Fibroblast of the aortic adventitia (primary cell): ENCODE measurements at regions not wholly inside any gene's neighbourhood (a gene's known extent, or its start where the extent isn't known, plus 50 kb on each side); places are given as distances from the start of the nearest gene placed in this dataset.

Experiments used
- DNase-seq: peaks from one replicate; pipeline ENCODE4 v3.0.0-alpha.2; 2010; ENCODE audit warnings: low read depth
- H3K4me3 ChIP-seq: 2 replicates; pipeline ENCODE4 v1.5.1; 2011; ENCODE audit warnings: low read depth, mild to moderate bottlenecking, control low read depth, low read length, moderate library complexity
- TF ChIP-seq, protein P1 (sequence below): IDR thresholded peaks from 2 replicates; pipeline ENCODE4 v1.5.1; 2011; ENCODE audit warnings: mild to moderate bottlenecking, low read length, control low read depth, inconsistent platforms; ENCODE audit not compliant: insufficient read depth

- TF ChIP-seq, protein P1, sequence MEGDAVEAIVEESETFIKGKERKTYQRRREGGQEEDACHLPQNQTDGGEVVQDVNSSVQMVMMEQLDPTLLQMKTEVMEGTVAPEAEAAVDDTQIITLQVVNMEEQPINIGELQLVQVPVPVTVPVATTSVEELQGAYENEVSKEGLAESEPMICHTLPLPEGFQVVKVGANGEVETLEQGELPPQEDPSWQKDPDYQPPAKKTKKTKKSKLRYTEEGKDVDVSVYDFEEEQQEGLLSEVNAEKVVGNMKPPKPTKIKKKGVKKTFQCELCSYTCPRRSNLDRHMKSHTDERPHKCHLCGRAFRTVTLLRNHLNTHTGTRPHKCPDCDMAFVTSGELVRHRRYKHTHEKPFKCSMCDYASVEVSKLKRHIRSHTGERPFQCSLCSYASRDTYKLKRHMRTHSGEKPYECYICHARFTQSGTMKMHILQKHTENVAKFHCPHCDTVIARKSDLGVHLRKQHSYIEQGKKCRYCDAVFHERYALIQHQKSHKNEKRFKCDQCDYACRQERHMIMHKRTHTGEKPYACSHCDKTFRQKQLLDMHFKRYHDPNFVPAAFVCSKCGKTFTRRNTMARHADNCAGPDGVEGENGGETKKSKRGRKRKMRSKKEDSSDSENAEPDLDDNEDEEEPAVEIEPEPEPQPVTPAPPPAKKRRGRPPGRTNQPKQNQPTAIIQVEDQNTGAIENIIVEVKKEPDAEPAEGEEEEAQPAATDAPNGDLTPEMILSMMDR, result no peak
- H3K4me3 ChIP-seq, result no peak overlapping the region
- no peak for DNase-seq
These were observed 202.8 kb downstream of the AUH start for GRCh38 chr9:91158946-91159345.

DNA sequence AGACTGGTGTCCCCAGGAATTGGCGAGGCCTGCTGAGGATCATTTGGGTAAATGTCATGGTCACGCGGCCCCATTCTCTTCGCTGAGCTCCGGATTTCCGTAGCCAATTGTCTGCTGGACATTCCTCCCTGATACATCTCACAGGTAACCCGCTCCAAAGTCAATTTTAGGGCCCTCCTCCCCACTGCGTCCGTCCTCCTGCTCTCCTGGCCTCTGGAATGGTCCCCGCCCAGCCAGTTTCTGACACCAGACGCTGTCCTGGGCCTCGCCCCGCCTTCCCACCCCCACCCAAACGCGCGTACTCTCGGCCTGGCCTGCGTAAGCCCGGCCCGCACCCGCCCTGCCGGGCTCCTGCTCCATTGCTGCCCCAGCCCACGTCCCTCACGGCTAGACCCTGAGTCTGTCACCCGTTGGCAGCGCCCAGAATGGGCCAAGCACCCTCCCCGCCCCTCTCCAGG is 202.0 kb downstream of the AUH start:
- no peak for DNase-seq
- no peak overlapping the region for H3K4me3 ChIP-seq
- TF ChIP-seq, protein P1, result no peak

DNA sequence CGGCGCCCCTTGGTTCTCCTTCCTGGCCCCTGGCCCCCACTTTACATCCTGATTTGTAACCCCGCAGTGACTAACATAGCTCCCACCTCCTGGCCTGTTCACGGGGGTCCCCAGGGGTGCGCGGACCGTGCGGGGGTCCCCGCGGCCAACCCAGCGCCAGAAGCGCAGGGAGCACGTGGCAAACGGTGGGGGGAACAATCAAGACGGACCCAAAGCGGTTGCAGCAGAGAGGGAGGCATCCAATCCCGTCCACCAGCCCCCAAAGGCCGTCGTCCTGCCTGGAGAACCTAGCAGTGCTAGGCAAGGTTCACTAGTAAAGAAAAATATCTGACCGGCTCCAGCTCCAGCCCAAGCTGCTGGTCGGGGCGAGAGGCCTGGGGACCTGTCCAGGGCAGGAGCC is 201.5 kb downstream of the AUH start:
- DNase-seq, result no peak
- no peak overlapping the region for H3K4me3 ChIP-seq

GRCh38 chr9:91160599-91161464 is 200.9 kb downstream of the AUH start:
- TF ChIP-seq, protein P1, result no peak
- no peak for DNase-seq
- H3K4me3 ChIP-seq, result no peak overlapping the region

More for the DNA sequence above, 201.5 kb downstream of the AUH start:
- TF ChIP-seq, protein P1, result no peak

DNA sequence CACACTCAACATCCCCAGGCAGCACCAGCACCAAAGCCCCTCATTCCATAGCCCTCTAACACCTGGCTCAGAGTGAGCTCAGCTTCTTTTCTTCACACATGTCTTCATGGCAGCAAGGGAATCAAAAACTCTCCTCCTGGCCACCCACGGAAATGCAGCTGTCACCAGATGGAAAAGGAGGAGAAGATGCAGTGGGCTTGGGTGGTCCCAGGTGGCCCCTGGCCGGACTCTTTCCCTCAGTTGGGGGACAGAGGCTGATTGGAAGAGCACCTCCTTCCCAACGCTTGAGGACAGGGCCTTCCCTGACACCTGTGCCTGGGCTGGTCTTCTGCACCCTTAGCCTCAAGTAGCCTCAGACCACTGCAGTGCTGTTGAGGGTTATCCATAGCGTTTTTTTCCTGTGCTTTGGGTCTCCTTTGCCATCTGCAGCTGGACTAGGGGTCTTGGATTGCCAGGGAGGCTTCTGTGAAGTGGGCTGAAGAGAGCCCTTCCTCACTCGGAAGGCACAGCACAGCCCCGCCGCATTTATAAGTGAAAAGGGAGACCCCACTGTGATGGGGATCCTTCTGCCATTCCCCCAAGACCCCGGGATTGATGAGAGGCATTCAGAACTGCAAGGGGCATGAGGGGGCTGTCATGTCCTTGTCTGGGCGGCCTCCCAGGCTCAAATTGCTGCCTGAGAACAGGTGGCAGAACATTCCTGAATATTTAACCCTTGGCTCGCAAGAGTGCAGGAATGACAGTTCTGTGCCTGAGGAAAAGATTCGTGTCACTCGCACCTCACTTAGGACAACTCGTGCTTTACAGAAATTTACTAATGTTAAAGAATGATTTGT is 200.0 kb downstream of the AUH start:
- no peak for DNase-seq
- TF ChIP-seq, protein P1, result no peak
- no peak overlapping the region for H3K4me3 ChIP-seq

DNA sequence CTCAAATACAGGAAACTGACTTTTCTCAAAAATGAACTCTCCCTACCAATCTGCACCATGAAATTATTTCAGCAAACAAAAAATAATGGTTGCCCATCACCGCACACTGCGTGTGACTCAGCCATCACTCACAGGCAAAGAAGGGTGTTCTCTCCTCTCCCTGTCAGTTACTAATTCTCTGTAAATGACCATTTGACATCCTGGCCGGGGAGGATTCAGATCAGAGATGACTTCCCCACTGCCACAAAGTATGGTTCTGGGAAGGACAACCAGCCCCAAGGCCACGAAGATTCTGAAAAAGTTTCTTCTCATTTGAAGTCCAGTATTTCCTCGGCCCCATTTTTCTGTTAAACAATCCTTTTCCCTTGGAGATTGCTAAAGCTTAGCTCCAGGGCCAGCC is 199.4 kb downstream of the AUH start:
- H3K4me3 ChIP-seq, result no peak overlapping the region
- DNase-seq, result no peak
- TF ChIP-seq, protein P1, result no peak
